OCI-LY7 (cell line): ENCODE measurements at regions not wholly inside any gene's neighbourhood (a gene's known extent, or its start where the extent isn't known, plus 50 kb on each side); places are given as distances from the start of the nearest gene placed in this dataset.
"Not testable (repeated sequence)": the region's sequence is repeated elsewhere in the genome, so short reads cannot be mapped to it uniquely, and the experiment has no call there.

Source experiments
- BruUV-seq: library from RNA; stranded (reverse); fragments of 400-500 nt; replicated peaks from 2 replicates; lab custom pipeline; 2021; lab: Mats Ljungman, UMichigan
- CTCF ChIA-PET: fragments of 300-600 bp; sonication (Branson Sonifier 250); formaldehyde crosslinking; loops from one replicate; lab custom pipeline; 2022; ENCODE audit warnings: antibody characterized with exemption; ENCODE audit not compliant: unreplicated experiment; lab: Charles Lee
- POLR2A ChIA-PET: fragments of 300-600 bp; sonication (Branson Sonifier 250); formaldehyde crosslinking; loops from one replicate; lab custom pipeline; 2022; ENCODE audit warnings: antibody characterized with exemption; lab: Charles Lee
- DNase-seq: peaks from one replicate; pipeline ENCODE4 v3.0.0-alpha.2; 2015; ENCODE audit warnings: low spot score
- H2AFZ ChIP-seq: fragments of 200-600 bp; sonication (generic), shearing (Covaris generic); 2 replicates; pipeline ENCODE4 v1.6.1; 2014; ENCODE audit warnings: mild to moderate bottlenecking, antibody characterized with exemption, low read length, moderate library complexity
- H3K27ac ChIP-seq: fragments of 200-600 bp; sonication (generic); 2 replicates; pipeline ENCODE4 v1.5.1; 2014; ENCODE audit warnings: mixed run types, low read depth, mild to moderate bottlenecking, moderate library complexity, low read length, inconsistent platforms; ENCODE audit not compliant: poor library complexity, severe bottlenecking
- H3K36me3 ChIP-seq: fragments of 200-600 bp; sonication (generic); 2 replicates; pipeline ENCODE4 v1.6.1; 2014; ENCODE audit warnings: mild to moderate bottlenecking, antibody characterized with exemption, low read length, moderate library complexity, mixed read lengths; ENCODE audit not compliant: insufficient read depth
- H3K4me1 ChIP-seq: fragments of 200-600 bp; sonication (generic); 2 replicates; pipeline ENCODE4 v1.5.1; 2014; ENCODE audit warnings: mild to moderate bottlenecking, low read length; ENCODE audit not compliant: insufficient read depth, poor library complexity, severe bottlenecking
- H3K4me2 ChIP-seq: fragments of 200-600 bp; sonication (generic); 2 replicates; pipeline ENCODE4 v1.6.1; 2014; ENCODE audit warnings: mild to moderate bottlenecking, low read length
- H3K4me3 ChIP-seq: fragments of 200-600 bp; sonication (generic); 2 replicates; pipeline ENCODE4 v1.5.1; 2014; ENCODE audit warnings: mild to moderate bottlenecking, low read depth, low read length; ENCODE audit not compliant: poor library complexity, severe bottlenecking
- H3K79me2 ChIP-seq: fragments of 200-600 bp; sonication (generic); 2 replicates; pipeline ENCODE4 v1.6.1; 2016; ENCODE audit warnings: low read depth, mild to moderate bottlenecking, low read length, moderate library complexity, mixed read lengths; ENCODE audit not compliant: insufficient read depth
- H3K9me2 ChIP-seq: fragments of 200-600 bp; sonication (generic); 2 replicates; pipeline ENCODE4 v1.6.1; 2016; ENCODE audit warnings: mild to moderate bottlenecking, low read length, mixed read lengths; ENCODE audit not compliant: insufficient read depth
- H3K9me3 ChIP-seq: fragments of 200-600 bp; sonication (generic); 2 replicates; pipeline ENCODE4 v1.6.1; 2014; ENCODE audit warnings: mild to moderate bottlenecking, mixed run types, low read length, mixed read lengths
- H4K20me1 ChIP-seq: fragments of 200-600 bp; sonication (generic); 2 replicates; pipeline ENCODE4 v1.6.1; 2014; ENCODE audit warnings: mild to moderate bottlenecking, antibody characterized with exemption, low read length, moderate library complexity, mixed read lengths; ENCODE audit not compliant: insufficient read depth
- CTCF ChIP-seq: fragments of 200-600 bp; sonication (generic); conservative IDR thresholded peaks from 2 replicates; pipeline ENCODE4 v1.5.1; 2014; ENCODE audit warnings: mild to moderate bottlenecking, antibody characterized with exemption, low read length, moderate library complexity, mixed read lengths
- EZH2phosphoT487 ChIP-seq: fragments of 200-600 bp; sonication (generic); IDR thresholded peaks from 2 replicates; pipeline ENCODE4 v1.6.1; 2018; ENCODE audit warnings: low read depth, borderline replicate concordance, mild to moderate bottlenecking, mixed run types, antibody characterized with exemption, low read length, moderate library complexity, mixed read lengths
- intact Hi-C: fragments of 100-400 bp; cut with micrococcal nuclease; formaldehyde crosslinking; loops from one replicate; pipeline ENCODE4 v1.10.0; 2022; ENCODE audit not compliant: unreplicated experiment

- H2AFZ ChIP-seq, result no peak overlapping the region
- H3K36me3 ChIP-seq, result no peaks in the 10 kb centered on the region
- BruUV-seq, result no TSS peak
- H3K9me2 ChIP-seq, result no peaks in the 10 kb centered on the region
- H3K79me2 ChIP-seq, result no peaks in the 10 kb centered on the region
- ChIA-PET CTCF (no interaction called here), POLR2A (no interaction called here)
- H3K4me2 ChIP-seq, result no peak overlapping the region
- no peak overlapping the region for H3K4me3 ChIP-seq
- intact Hi-C loops, result no loop called here
- H3K4me1 ChIP-seq, result no peaks in the 10 kb centered on the region
- H4K20me1 ChIP-seq, result no peaks in the 10 kb centered on the region
- no peaks in the 10 kb centered on the region for H3K9me3 ChIP-seq
- no peak for DNase-seq
- TF ChIP-seq EZH2phosphoT487 (no peak), CTCF (no peak)
- H3K27ac ChIP-seq, result no peak overlapping the region
Measured at GRCh38 chr2:239731998-239732665, 293.0 kb downstream of the NDUFA10 start.

- Histone ChIP-seq H3K27ac (no peak overlapping the region), H3K4me2 (no peak overlapping the region), H3K4me3 (no peak overlapping the region), H3K36me3 (no peaks in the 10 kb centered on the region), H2AFZ (no peak overlapping the region), H3K79me2 (no peaks in the 10 kb centered on the region), H4K20me1 (no peaks in the 10 kb centered on the region), H3K9me2 (no peaks in the 10 kb centered on the region), H3K4me1 (no peaks in the 10 kb centered on the region), H3K9me3 (no peaks in the 10 kb centered on the region)
- CTCF ChIA-PET, result no interaction called here
- intact Hi-C loops, result no loop called here
- no TSS peak for BruUV-seq
- no peak for TF ChIP-seq EZH2phosphoT487
- no peak for TF ChIP-seq CTCF
- no peak for DNase-seq
- POLR2A ChIA-PET, result no interaction called here
Measured at GRCh38 chr2:239731422-239731821, 293.7 kb downstream of the NDUFA10 start.

- Histone ChIP-seq H3K9me3 (no peaks in the 10 kb centered on the region), H3K27ac (no peak overlapping the region), H3K4me3 (no peak overlapping the region), H3K4me1 (no peaks in the 10 kb centered on the region), H4K20me1 (no peaks in the 10 kb centered on the region), H2AFZ (no peak overlapping the region), H3K36me3 (no peaks in the 10 kb centered on the region), H3K9me2 (no peaks in the 10 kb centered on the region), H3K4me2 (no peak overlapping the region), H3K79me2 (no peaks in the 10 kb centered on the region)
- intact Hi-C loops, result no loop called here
- no TSS peak for BruUV-seq
- POLR2A ChIA-PET, result no interaction called here
- CTCF ChIA-PET, result no interaction called here
- TF ChIP-seq EZH2phosphoT487 (no peak), CTCF (no peak)
- no peak for DNase-seq
Measured at GRCh38 chr2:239730897-239731296, 294.2 kb downstream of the NDUFA10 start.

- H3K4me1 ChIP-seq, H3K9me3 ChIP-seq, CTCF ChIA-PET, intact Hi-C loops, DNase-seq, H3K27ac ChIP-seq, H3K4me3 ChIP-seq, H4K20me1 ChIP-seq, H3K36me3 ChIP-seq, BruUV-seq, H3K4me2 ChIP-seq, POLR2A ChIA-PET, H2AFZ ChIP-seq, H3K9me2 ChIP-seq, H3K79me2 ChIP-seq: not testable (repeated sequence)
Measured at GRCh38 chr2:239730567-239730882, 294.6 kb downstream of the NDUFA10 start.
